Panc1 (cell line): ENCODE measurements at regions not wholly inside any gene's neighbourhood (a gene's known extent, or its start where the extent isn't known, plus 50 kb on each side); places are given as distances from the start of the nearest gene placed in this dataset.

ENCODE experiments used
- TF ChIP-seq, protein P1 (sequence below), 2 experiments: IDR thresholded peaks; 2 replicates each; pipeline ENCODE4 v1.6.1; 2011 to 2012; ENCODE audit warnings: low read depth in 2 of 2, control low read depth in 1 of 2, low read length in 1 of 2, mild to moderate bottlenecking in 1 of 2, moderate library complexity in 1 of 2; ENCODE audit not compliant: insufficient read depth in 1 of 2
- TF ChIP-seq, protein P2 (sequence below): fragments of 450-650 bp; IDR thresholded peaks from 2 replicates; pipeline ENCODE4 v1.5.1; 2017; ENCODE audit warnings: mild to moderate bottlenecking

DNA sequence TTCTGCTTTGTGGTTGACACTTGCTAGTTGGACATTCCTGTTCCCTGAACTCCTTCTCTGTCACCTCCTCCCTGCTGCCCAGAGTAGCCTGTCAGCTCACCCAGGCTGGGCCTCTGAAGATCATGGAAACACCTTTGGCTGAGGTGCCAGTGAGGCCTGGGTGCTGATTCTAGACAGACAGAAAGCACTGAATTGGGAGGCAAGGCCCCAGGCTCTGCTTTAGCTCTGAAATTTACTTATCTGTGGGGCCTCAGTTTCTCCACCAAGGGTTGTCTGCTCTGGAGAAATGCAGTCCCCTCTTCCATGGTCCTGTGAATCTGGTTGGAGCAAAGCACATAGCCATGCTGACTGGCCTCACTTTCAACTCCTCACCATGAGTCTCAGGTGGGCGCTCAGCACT lies 104.6 kb upstream of the SIX3 start:
- TF ChIP-seq, protein P1, sequence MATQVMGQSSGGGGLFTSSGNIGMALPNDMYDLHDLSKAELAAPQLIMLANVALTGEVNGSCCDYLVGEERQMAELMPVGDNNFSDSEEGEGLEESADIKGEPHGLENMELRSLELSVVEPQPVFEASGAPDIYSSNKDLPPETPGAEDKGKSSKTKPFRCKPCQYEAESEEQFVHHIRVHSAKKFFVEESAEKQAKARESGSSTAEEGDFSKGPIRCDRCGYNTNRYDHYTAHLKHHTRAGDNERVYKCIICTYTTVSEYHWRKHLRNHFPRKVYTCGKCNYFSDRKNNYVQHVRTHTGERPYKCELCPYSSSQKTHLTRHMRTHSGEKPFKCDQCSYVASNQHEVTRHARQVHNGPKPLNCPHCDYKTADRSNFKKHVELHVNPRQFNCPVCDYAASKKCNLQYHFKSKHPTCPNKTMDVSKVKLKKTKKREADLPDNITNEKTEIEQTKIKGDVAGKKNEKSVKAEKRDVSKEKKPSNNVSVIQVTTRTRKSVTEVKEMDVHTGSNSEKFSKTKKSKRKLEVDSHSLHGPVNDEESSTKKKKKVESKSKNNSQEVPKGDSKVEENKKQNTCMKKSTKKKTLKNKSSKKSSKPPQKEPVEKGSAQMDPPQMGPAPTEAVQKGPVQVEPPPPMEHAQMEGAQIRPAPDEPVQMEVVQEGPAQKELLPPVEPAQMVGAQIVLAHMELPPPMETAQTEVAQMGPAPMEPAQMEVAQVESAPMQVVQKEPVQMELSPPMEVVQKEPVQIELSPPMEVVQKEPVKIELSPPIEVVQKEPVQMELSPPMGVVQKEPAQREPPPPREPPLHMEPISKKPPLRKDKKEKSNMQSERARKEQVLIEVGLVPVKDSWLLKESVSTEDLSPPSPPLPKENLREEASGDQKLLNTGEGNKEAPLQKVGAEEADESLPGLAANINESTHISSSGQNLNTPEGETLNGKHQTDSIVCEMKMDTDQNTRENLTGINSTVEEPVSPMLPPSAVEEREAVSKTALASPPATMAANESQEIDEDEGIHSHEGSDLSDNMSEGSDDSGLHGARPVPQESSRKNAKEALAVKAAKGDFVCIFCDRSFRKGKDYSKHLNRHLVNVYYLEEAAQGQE (IDR thresholded peaks at IDR 0.05; ENCODE audit: insufficient read depth in 1 of 2, low read depth in 2 of 2, low read length in 1 of 2), result no peak
- TF ChIP-seq, protein P2, sequence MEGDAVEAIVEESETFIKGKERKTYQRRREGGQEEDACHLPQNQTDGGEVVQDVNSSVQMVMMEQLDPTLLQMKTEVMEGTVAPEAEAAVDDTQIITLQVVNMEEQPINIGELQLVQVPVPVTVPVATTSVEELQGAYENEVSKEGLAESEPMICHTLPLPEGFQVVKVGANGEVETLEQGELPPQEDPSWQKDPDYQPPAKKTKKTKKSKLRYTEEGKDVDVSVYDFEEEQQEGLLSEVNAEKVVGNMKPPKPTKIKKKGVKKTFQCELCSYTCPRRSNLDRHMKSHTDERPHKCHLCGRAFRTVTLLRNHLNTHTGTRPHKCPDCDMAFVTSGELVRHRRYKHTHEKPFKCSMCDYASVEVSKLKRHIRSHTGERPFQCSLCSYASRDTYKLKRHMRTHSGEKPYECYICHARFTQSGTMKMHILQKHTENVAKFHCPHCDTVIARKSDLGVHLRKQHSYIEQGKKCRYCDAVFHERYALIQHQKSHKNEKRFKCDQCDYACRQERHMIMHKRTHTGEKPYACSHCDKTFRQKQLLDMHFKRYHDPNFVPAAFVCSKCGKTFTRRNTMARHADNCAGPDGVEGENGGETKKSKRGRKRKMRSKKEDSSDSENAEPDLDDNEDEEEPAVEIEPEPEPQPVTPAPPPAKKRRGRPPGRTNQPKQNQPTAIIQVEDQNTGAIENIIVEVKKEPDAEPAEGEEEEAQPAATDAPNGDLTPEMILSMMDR, result no peak
